SK-N-MC (cell line): ENCODE measurements at regions not wholly inside any gene's neighbourhood (a gene's known extent, or its start where the extent isn't known, plus 50 kb on each side); places are given as distances from the start of the nearest gene placed in this dataset.

Source experiments
- EZH2 ChIP-seq: fragments of 200-600 bp; sonication (generic); IDR thresholded peaks from one replicate; pipeline ENCODE4 v1.6.1; 2017; ENCODE audit warnings: antibody characterized with exemption
- FOXP2 ChIP-seq: optimal IDR thresholded peaks from 2 replicates; pipeline ENCODE3; 2011; ENCODE audit warnings: mild to moderate bottlenecking, moderate library complexity; ENCODE audit not compliant: insufficient read depth; ENCODE audit errors: extremely low read length, control extremely low read depth
- POLR2AphosphoS5 ChIP-seq: IDR thresholded peaks from 2 replicates; pipeline ENCODE4 v1.6.1; 2012; ENCODE audit warnings: mild to moderate bottlenecking, low read depth, low read length, borderline replicate concordance

- no peak for TF ChIP-seq POLR2AphosphoS5
- TF ChIP-seq FOXP2, result no peak
- no peak for TF ChIP-seq EZH2
Observed at GRCh38 chr9:87292449-87293191, 205.0 kb upstream of the DAPK1 start.
